ENCODE measurements at regions not wholly inside any gene's neighbourhood (a gene's known extent, or its start where the extent isn't known, plus 50 kb on each side); places are given as distances from the start of the nearest gene placed in this dataset.
A peak's percentile ranks its signal among the peaks of the same experiment; 100 is the strongest.

DNA sequence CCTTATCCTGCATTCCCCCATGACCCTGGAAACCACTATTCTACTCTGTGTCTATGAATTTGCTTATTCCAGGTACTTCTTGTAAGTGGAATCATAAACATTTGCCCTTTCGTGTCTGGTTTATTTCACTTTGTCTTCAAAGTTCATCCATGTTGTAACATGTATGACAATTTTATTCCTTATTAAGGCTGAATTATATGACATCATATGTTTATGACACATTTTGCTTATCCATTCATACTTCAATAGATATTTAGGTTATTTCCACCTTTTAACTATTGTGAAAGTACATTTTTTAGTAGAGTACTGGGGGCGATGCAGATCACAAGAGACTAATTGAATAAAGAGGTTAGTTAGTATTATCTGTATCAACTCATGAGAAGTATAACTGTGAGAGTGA, 591.6 kb downstream of the UTRN start:
- no peaks in the 10 kb centered on the region for H3K79me2 ChIP-seq (ENCODE audit: low read length)
- H3K27me3 ChIP-seq (ENCODE audit: low read length) = no peaks in the 10 kb centered on the region
- no peak for DNase-seq
- no peak overlapping the region for H3K4me2 ChIP-seq (ENCODE audit: low read length)
- H2AFZ ChIP-seq (ENCODE audit: low read length) = no peak overlapping the region
- no peaks in the 10 kb centered on the region for H3K36me3 ChIP-seq (ENCODE audit: low read depth, low read length)
- no peak overlapping the region for H3K27ac ChIP-seq (ENCODE audit: low read length)
- H3K9me2 ChIP-seq (replicated peaks; ENCODE audit: low read length) = no peaks in the 10 kb centered on the region
- H3K9me3 ChIP-seq (ENCODE audit: low read length) = no peaks in the 10 kb centered on the region
- H3K4me1 ChIP-seq (ENCODE audit: insufficient read depth, low read length) = peaks cover 12% of the 10 kb centered on the region
- intact Hi-C loops (cut with micrococcal nuclease) = no loop called here
- TF ChIP-seq, protein P1, sequence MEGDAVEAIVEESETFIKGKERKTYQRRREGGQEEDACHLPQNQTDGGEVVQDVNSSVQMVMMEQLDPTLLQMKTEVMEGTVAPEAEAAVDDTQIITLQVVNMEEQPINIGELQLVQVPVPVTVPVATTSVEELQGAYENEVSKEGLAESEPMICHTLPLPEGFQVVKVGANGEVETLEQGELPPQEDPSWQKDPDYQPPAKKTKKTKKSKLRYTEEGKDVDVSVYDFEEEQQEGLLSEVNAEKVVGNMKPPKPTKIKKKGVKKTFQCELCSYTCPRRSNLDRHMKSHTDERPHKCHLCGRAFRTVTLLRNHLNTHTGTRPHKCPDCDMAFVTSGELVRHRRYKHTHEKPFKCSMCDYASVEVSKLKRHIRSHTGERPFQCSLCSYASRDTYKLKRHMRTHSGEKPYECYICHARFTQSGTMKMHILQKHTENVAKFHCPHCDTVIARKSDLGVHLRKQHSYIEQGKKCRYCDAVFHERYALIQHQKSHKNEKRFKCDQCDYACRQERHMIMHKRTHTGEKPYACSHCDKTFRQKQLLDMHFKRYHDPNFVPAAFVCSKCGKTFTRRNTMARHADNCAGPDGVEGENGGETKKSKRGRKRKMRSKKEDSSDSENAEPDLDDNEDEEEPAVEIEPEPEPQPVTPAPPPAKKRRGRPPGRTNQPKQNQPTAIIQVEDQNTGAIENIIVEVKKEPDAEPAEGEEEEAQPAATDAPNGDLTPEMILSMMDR (conservative IDR thresholded peaks at IDR 0.05; ENCODE audit: low read depth, low read length) = no peak
- TF ChIP-seq EZH2phosphoT487 (IDR thresholded peaks at IDR 0.05; ENCODE audit: borderline replicate concordance, low read length) (no peak), EZH2 (IDR thresholded peaks at IDR 0.05; ENCODE audit: low read length, unreplicated experiment) (no peak)
- ATAC-seq = no peak
- H3K4me3 ChIP-seq (ENCODE audit: low read length) = no peak overlapping the region
- no TSS peak for BruUV-seq (replicated peaks)
- H3K9ac ChIP-seq (ENCODE audit: low read length) = no peak overlapping the region
- no peaks in the 10 kb centered on the region for H3F3A ChIP-seq (ENCODE audit: low read length, unreplicated experiment)
- ChIA-PET CTCF (no interaction called here), POLR2A (ENCODE audit: unreplicated experiment) (no interaction called here)
- no peaks in the 10 kb centered on the region for H4K20me1 ChIP-seq (ENCODE audit: low read length)

DNA sequence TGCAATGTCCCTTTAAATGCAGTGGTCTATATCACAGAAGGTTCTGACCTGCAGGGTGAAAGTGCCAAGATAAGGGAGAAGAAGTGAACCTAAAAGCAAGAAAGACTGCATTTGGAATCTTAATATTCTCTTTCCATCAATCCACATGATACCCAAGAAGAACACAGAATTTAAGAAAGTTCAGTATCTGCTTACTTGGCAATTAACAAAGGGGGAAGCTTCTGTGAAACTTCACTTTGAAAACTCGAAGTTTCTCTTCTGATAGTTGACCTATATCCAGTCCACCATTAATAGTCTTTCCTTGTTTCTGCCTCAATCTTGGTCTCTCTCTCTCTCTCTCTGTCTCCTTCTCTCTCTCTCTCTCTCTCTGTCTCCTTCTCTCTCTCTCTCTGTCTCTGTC, 592.0 kb downstream of the UTRN start:
- ChIA-PET CTCF (no interaction called here), POLR2A (ENCODE audit: unreplicated experiment) (no interaction called here)
- H3K79me2 ChIP-seq (ENCODE audit: low read length) = no peaks in the 10 kb centered on the region
- no peak overlapping the region for H3K4me3 ChIP-seq (ENCODE audit: low read length)
- ATAC-seq (no peak), DNase-seq (no peak)
- no peaks in the 10 kb centered on the region for H4K20me1 ChIP-seq (ENCODE audit: low read length)
- no peak overlapping the region for H3K27ac ChIP-seq (ENCODE audit: low read length)
- H3K9me3 ChIP-seq (ENCODE audit: low read length) = no peaks in the 10 kb centered on the region
- no peaks in the 10 kb centered on the region for H3F3A ChIP-seq (ENCODE audit: low read length, unreplicated experiment)
- TF ChIP-seq, protein P1 (conservative IDR thresholded peaks at IDR 0.05; ENCODE audit: low read depth, low read length) = no peak
- TF ChIP-seq EZH2 (IDR thresholded peaks at IDR 0.05; ENCODE audit: low read length, unreplicated experiment) = no peak
- TF ChIP-seq EZH2phosphoT487 (IDR thresholded peaks at IDR 0.05; ENCODE audit: borderline replicate concordance, low read length) = no peak
- H3K9me2 ChIP-seq (replicated peaks; ENCODE audit: low read length) = no peaks in the 10 kb centered on the region
- H3K36me3 ChIP-seq (ENCODE audit: low read depth, low read length) = no peaks in the 10 kb centered on the region
- no TSS peak for BruUV-seq (replicated peaks)
- H2AFZ ChIP-seq (ENCODE audit: low read length) = no peak overlapping the region
- H3K27me3 ChIP-seq (ENCODE audit: low read length) = no peaks in the 10 kb centered on the region
- H3K4me1 ChIP-seq (ENCODE audit: insufficient read depth, low read length) = peaks cover 12% of the 10 kb centered on the region
- intact Hi-C loops (cut with micrococcal nuclease) = no loop called here
- no peak overlapping the region for H3K4me2 ChIP-seq (ENCODE audit: low read length)
- H3K9ac ChIP-seq (ENCODE audit: low read length) = no peak overlapping the region

DNA sequence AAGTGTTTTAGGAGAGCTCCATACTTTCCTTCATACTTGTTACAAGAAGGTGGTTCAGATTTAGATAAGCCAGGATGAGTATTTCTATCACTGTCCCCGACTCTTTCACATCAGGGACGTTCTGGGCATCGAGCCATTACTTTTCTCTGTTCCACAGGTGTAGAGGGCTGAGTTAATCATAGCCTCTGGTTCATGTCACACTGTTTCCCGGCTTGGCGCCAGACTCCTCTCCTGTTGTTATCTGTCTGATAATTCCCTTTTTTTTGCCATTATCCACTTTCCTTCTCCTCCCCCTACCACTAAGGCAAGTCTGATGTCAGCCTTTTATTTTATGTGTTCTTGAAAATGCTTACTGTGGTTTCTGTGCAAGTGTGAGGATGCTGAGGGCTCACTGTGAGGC, 593.4 kb downstream of the UTRN start:
- Histone ChIP-seq H3K79me2 (ENCODE audit: low read length) (no peaks in the 10 kb centered on the region), H3K27ac (ENCODE audit: low read length) (no peak overlapping the region), H3K4me1 (ENCODE audit: insufficient read depth, low read length) (peaks cover 12% of the 10 kb centered on the region), H3K4me2 (ENCODE audit: low read length) (no peak overlapping the region), H2AFZ (ENCODE audit: low read length) (0 out of 2 replicates have a peak overlapping the region, but pooled peaks have one; percentile 57), H3K27me3 (ENCODE audit: low read length) (no peaks in the 10 kb centered on the region), H3K36me3 (ENCODE audit: low read depth, low read length) (no peaks in the 10 kb centered on the region), H3K9me2 (replicated peaks; ENCODE audit: low read length) (no peaks in the 10 kb centered on the region), H3K9me3 (ENCODE audit: low read length) (no peaks in the 10 kb centered on the region), H3K9ac (ENCODE audit: low read length) (no peak overlapping the region), H3F3A (ENCODE audit: low read length, unreplicated experiment) (no peaks in the 10 kb centered on the region), H3K4me3 (ENCODE audit: low read length) (no peak overlapping the region), H4K20me1 (ENCODE audit: low read length) (no peaks in the 10 kb centered on the region)
- BruUV-seq (replicated peaks) = no TSS peak
- intact Hi-C loops (cut with micrococcal nuclease) = no loop called here
- POLR2A ChIA-PET (ENCODE audit: unreplicated experiment) = no interaction called here
- ATAC-seq (no peak), DNase-seq (no peak)
- TF ChIP-seq, protein P1 (conservative IDR thresholded peaks at IDR 0.05; ENCODE audit: low read depth, low read length) = no peak
- TF ChIP-seq EZH2phosphoT487 (IDR thresholded peaks at IDR 0.05; ENCODE audit: borderline replicate concordance, low read length) (no peak), EZH2 (IDR thresholded peaks at IDR 0.05; ENCODE audit: low read length, unreplicated experiment) (no peak)
- CTCF ChIA-PET = no interaction called here

Measured in PC-3 (cell line).